ENCODE measurements at regions not wholly inside any gene's neighbourhood (a gene's known extent, or its start where the extent isn't known, plus 50 kb on each side); places are given as distances from the start of the nearest gene placed in this dataset.

GRCh38 chr17:79469646-79470045 lies 141.2 kb downstream of the RBFOX3 start:
- DNase-seq = no peak

GRCh38 chr17:79468183-79468944 lies 142.5 kb downstream of the RBFOX3 start:
- no peak for DNase-seq

GRCh38 chr17:79466562-79467350 lies 144.1 kb downstream of the RBFOX3 start:
- no peak for DNase-seq

- no peak for DNase-seq
Measured at GRCh38 chr17:79465681-79466025, 145.2 kb downstream of the RBFOX3 start.

GRCh38 chr17:79465011-79465680 lies 145.7 kb downstream of the RBFOX3 start:
- no peak for DNase-seq

- no peak for DNase-seq
Measured at GRCh38 chr17:79464318-79465010, 146.4 kb downstream of the RBFOX3 start.

GRCh38 chr17:79463421-79464317 lies 147.2 kb downstream of the RBFOX3 start:
- DNase-seq = no peak

- no peak for DNase-seq
Measured at GRCh38 chr17:79461041-79461440, 149.8 kb downstream of the RBFOX3 start.

- no peak for DNase-seq
Measured at GRCh38 chr17:79459846-79460245, 151.0 kb downstream of the RBFOX3 start.

GRCh38 chr17:79459003-79459655 lies 151.7 kb downstream of the RBFOX3 start:
- no peak for DNase-seq

- DNase-seq = no peak
Measured at GRCh38 chr17:79458356-79458755, 152.5 kb downstream of the RBFOX3 start.

GRCh38 chr17:79457889-79458288 lies 153.0 kb downstream of the RBFOX3 start:
- DNase-seq = no peak

GRCh38 chr17:79457376-79457775 lies 153.5 kb downstream of the RBFOX3 start:
- DNase-seq = no peak

GRCh38 chr17:79455636-79456035 lies 155.2 kb downstream of the RBFOX3 start:
- DNase-seq = no peak

GRCh38 chr17:79454826-79455225 lies 156.0 kb downstream of the RBFOX3 start:
- no peak for DNase-seq

GRCh38 chr17:79453481-79453880 lies 157.4 kb downstream of the RBFOX3 start:
- no peak for DNase-seq

GRCh38 chr17:79452706-79453105 lies 158.1 kb downstream of the RBFOX3 start:
- DNase-seq = no peak

- DNase-seq = no peak
Measured at GRCh38 chr17:79451167-79451566, 159.7 kb downstream of the RBFOX3 start.

GRCh38 chr17:79446399-79447009 lies 164.3 kb downstream of the RBFOX3 start:
- DNase-seq = no peak

GRCh38 chr17:79444198-79444597 lies 166.7 kb downstream of the RBFOX3 start:
- no peak for DNase-seq

- no peak for DNase-seq
Measured at GRCh38 chr17:79443026-79443425, 167.8 kb downstream of the RBFOX3 start.

Measured in NCI-H345 (cell line).